A549 (cell line): ENCODE measurements at regions not wholly inside any gene's neighbourhood (a gene's known extent, or its start where the extent isn't known, plus 50 kb on each side); places are given as distances from the start of the nearest gene placed in this dataset.

Experiments used
- ATAC-seq, 2 experiments: fragments of 200-7000 bp in 1 of 2; fragments of >200 bp in 1 of 2; cut with Nextera tagmentation in 1 of 2; cut with Tn5 transposase in 1 of 2; 3 replicates each; pipeline versions ENCODE4 v1.8.0 to v1.9.1; 2018 to 2020; ENCODE audit warnings: mild to moderate bottlenecking in 1 of 2, moderate library complexity in 1 of 2
- CTCF ChIA-PET: fragments of 300-600 bp; sonication (Branson Sonifier 250); formaldehyde crosslinking; extraction: SDS; loops from one replicate; lab custom pipeline; 2021; ENCODE audit warnings: antibody characterized with exemption, inconsistent platforms; lab: Yijun Ruan, JAX
- POLR2A ChIA-PET: fragments of 350-600 bp; formaldehyde crosslinking; extraction: SDS; loops from one replicate; lab custom pipeline; 2021; ENCODE audit warnings: antibody characterized with exemption, inconsistent platforms; lab: Yijun Ruan, JAX
- DNase-seq, 2 experiments: peaks; one replicate each; pipeline versions ENCODE4 v3.0.0 to v3.0.0-alpha.2; 2011 to 2016; ENCODE audit warnings: low read depth in 1 of 2, low spot score in 1 of 2
- FAIRE-seq: peaks from 2 replicates; lab custom pipeline; 2011; peaks lifted over from hg19 to GRCh38; lab: Jason Lieb, UNC
- H3K27ac ChIP-seq, 2 experiments: fragments of >200 bp; sonication (Bioruptor Twin); formaldehyde crosslinking; 3 replicates each; pipeline ENCODE4 v1.5.1; 2016 to 2017
- H3K4me1 ChIP-seq: fragments of >200 bp; sonication (Bioruptor Twin); formaldehyde crosslinking; 3 replicates; pipeline ENCODE4 v1.6.1; 2016
- H3K4me2 ChIP-seq: fragments of >200 bp; sonication (Bioruptor Twin); formaldehyde crosslinking; 3 replicates; pipeline ENCODE4 v1.6.1; 2016
- H3K4me3 ChIP-seq: fragments of >200 bp; sonication (Bioruptor Twin); formaldehyde crosslinking; 3 replicates; pipeline ENCODE4 v1.5.1; 2016
- H3K9me3 ChIP-seq: fragments of >200 bp; sonication (Bioruptor Twin); formaldehyde crosslinking; 3 replicates; pipeline ENCODE4 v1.6.1; 2016
- CBX8 ChIP-seq: fragments of 200-600 bp; sonication (generic); IDR thresholded peaks from 2 replicates; pipeline ENCODE4 v1.6.1; 2016
- CEBPB ChIP-seq, 2 experiments: fragments of >200 bp in 1 of 2; sonication (Bioruptor Twin) in 1 of 2; formaldehyde crosslinking in 1 of 2; IDR thresholded peaks; 2 replicates each; pipeline ENCODE4 v1.6.1; 2012 to 2016
- KDM1A ChIP-seq: fragments of 200-600 bp; sonication (generic); IDR thresholded peaks from 2 replicates; pipeline ENCODE4 v1.6.1; 2016; ENCODE audit warnings: low read depth, mild to moderate bottlenecking
- KDM5A ChIP-seq: fragments of 200-600 bp; sonication (generic); IDR thresholded peaks from 2 replicates; pipeline ENCODE4 v1.6.1; 2016; ENCODE audit warnings: antibody characterized with exemption, mild to moderate bottlenecking
- MYC ChIP-seq: IDR thresholded peaks from 2 replicates; pipeline ENCODE4 v1.6.1; 2012; ENCODE audit warnings: mild to moderate bottlenecking, inconsistent platforms, low read length, improper control_type of control experiment, borderline replicate concordance
- NR3C1 ChIP-seq: fragments of >200 bp; sonication (Bioruptor Twin); formaldehyde crosslinking; IDR thresholded peaks from 3 replicates; pipeline ENCODE4 v1.6.1; 2017
- PHF8 ChIP-seq: fragments of 200-600 bp; sonication (generic); IDR thresholded peaks from 2 replicates; pipeline ENCODE4 v1.6.1; 2016; ENCODE audit warnings: low read depth, mild to moderate bottlenecking, antibody characterized with exemption, moderate library complexity, borderline replicate concordance
- RAD21 ChIP-seq, 2 experiments: fragments of >200 bp in 1 of 2; sonication (Bioruptor Twin) in 1 of 2; formaldehyde crosslinking in 1 of 2; IDR thresholded peaks in 1 of 2; conservative IDR thresholded peaks in 1 of 2; 2 replicates in 1 of 2; 3 replicates in 1 of 2; pipeline ENCODE4 v1.6.1; 2012 to 2018; ENCODE audit warnings: inconsistent platforms in 1 of 2
- RARB ChIP-seq: fragments of 250-450 bp; sonication (Bioruptor Pico); IDR thresholded peaks from 2 replicates; pipeline ENCODE4 v1.8.0; 2021; ENCODE audit warnings: mild to moderate bottlenecking, moderate library complexity
- RFX5 ChIP-seq: fragments of 450-650 bp; IDR thresholded peaks from 2 replicates; pipeline ENCODE4 v1.7.1; 2014; ENCODE audit warnings: antibody characterized with exemption, mild to moderate bottlenecking, moderate library complexity
- RNF2 ChIP-seq: fragments of 200-600 bp; sonication (generic); IDR thresholded peaks from 2 replicates; pipeline ENCODE4 v1.6.1; 2016; ENCODE audit warnings: low read depth, mild to moderate bottlenecking, antibody characterized with exemption, moderate library complexity, borderline replicate concordance
- SMC3 ChIP-seq: fragments of >200 bp; sonication (Bioruptor Twin); formaldehyde crosslinking; IDR thresholded peaks from 3 replicates; pipeline ENCODE4 v1.6.1; 2018; ENCODE audit warnings: inconsistent platforms
- ZNF302 ChIP-seq: fragments of 250-450 bp; sonication (Bioruptor Pico); IDR thresholded peaks from 2 replicates; pipeline ENCODE4 v1.9.0; 2021; ENCODE audit warnings: inconsistent platforms, mild to moderate bottlenecking, moderate library complexity
- WGBS: methylation state at CpG from one replicate; pipeline ENCODE4 v1.1.6; 2017; ENCODE audit errors: missing lambda C conversion rate; 5-methylcytosine and 5-hydroxymethylcytosine counted together
- TF ChIP-seq, protein P1 (sequence below): IDR thresholded peaks from 2 replicates; pipeline ENCODE4 v1.6.1; 2012
- TF ChIP-seq, protein P2 (sequence below): fragments of 150-350 bp; IDR thresholded peaks from 2 replicates; pipeline ENCODE4 v1.6.1; 2014; ENCODE audit warnings: low read depth, mild to moderate bottlenecking, low read length
- TF ChIP-seq, protein P3 (sequence below): fragments of 250-450 bp; sonication (Bioruptor Pico); IDR thresholded peaks from 2 replicates; pipeline ENCODE4 v1.5.0; 2020; ENCODE audit warnings: low read depth, mild to moderate bottlenecking, moderate library complexity
- TF ChIP-seq, protein P4 (sequence below): fragments of >200 bp; sonication (Bioruptor Twin); formaldehyde crosslinking; IDR thresholded peaks from 3 replicates; pipeline ENCODE4 v1.5.1; 2016
- TF ChIP-seq, protein P5 (sequence below): fragments of 200-600 bp; sonication (generic); IDR thresholded peaks from 2 replicates; pipeline ENCODE4 v1.6.1; 2016; ENCODE audit warnings: antibody characterized with exemption, mild to moderate bottlenecking, moderate library complexity

DNA sequence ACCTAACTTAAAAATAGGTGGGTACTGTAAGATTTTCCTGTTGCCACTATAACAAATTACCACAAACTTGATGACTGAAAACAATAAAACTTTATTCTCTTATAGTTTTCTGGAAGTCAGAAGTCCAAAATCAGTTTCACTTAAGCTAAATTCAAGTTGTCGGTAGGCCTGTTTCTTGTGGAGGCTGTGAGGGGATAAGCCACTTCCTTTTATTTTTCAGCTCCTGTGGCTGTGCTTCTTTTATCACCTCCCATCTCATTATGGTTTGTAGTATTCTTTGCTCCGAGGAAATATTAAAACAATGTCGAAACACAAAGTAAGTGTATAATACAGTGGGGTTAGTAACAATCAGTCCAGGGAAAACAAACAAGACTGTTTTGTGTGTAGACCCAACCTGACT, 610.5 kb upstream of the TECRL start:
- no peak for ATAC-seq
- CTCF ChIA-PET: interaction anchor here (0.6 kb wide), 1 partner anchor 348 kb away, joined by 3 read pairs; no protein-coding TSS in a partner anchor
- Histone ChIP-seq H3K27ac (no peak overlapping the region), H3K9me3 (no peaks in the 10 kb centered on the region), H3K4me1 (no peaks in the 10 kb centered on the region), H3K4me2 (no peak overlapping the region), H3K4me3 (no peak overlapping the region)
- FAIRE-seq: no peak
- TF ChIP-seq KDM1A (no peak), RARB (CRISPR knock-in tag) (no peak), CBX8 (no peak), CEBPB (IDR thresholded peaks at IDR 0.05) (no peak), KDM5A (no peak), PHF8 (no peak), MYC (no peak), RFX5 (no peak), NR3C1 (no peak)
- TF ChIP-seq, protein P1, sequence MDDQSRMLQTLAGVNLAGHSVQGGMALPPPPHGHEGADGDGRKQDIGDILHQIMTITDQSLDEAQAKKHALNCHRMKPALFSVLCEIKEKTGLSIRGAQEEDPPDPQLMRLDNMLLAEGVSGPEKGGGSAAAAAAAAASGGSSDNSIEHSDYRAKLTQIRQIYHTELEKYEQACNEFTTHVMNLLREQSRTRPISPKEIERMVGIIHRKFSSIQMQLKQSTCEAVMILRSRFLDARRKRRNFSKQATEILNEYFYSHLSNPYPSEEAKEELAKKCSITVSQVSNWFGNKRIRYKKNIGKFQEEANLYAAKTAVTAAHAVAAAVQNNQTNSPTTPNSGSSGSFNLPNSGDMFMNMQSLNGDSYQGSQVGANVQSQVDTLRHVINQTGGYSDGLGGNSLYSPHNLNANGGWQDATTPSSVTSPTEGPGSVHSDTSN: no peak
- TF ChIP-seq, protein P2, sequence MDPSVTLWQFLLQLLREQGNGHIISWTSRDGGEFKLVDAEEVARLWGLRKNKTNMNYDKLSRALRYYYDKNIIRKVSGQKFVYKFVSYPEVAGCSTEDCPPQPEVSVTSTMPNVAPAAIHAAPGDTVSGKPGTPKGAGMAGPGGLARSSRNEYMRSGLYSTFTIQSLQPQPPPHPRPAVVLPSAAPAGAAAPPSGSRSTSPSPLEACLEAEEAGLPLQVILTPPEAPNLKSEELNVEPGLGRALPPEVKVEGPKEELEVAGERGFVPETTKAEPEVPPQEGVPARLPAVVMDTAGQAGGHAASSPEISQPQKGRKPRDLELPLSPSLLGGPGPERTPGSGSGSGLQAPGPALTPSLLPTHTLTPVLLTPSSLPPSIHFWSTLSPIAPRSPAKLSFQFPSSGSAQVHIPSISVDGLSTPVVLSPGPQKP: no peak
- no peak for DNase-seq
- POLR2A ChIA-PET: no interaction called here
- 54% methylated on average over 3 of the region's 3 CpGs for WGBS

DNA sequence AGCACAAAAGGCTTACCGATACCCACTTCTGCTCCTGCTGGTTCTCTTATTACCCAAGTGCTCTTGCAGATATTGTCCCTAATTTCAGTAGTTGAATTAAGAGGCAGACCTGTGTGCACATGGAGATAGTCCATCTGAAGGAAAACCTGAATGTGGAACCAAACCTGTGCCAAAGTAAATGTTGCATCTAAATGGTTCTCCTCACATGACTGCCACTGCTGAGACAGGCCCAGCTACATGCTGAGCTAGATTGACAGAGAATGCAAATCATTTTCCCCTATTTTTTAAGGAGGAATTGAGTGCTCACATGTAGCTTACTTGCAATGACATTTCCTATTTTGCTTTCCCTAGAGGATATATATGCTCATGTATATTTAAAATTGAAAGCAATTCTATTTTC, 609.1 kb upstream of the TECRL start:
- 100% methylated on average over 1 of the region's 1 CpG for WGBS
- Histone ChIP-seq H3K4me2 (no peak overlapping the region), H3K4me3 (no peak overlapping the region), H3K4me1 (no peaks in the 10 kb centered on the region), H3K9me3 (no peaks in the 10 kb centered on the region), H3K27ac (no peak overlapping the region)
- DNase-seq (no peak), FAIRE-seq (no peak), ATAC-seq (no peak)
- no peak for TF ChIP-seq MYC
- TF ChIP-seq, protein P3, sequence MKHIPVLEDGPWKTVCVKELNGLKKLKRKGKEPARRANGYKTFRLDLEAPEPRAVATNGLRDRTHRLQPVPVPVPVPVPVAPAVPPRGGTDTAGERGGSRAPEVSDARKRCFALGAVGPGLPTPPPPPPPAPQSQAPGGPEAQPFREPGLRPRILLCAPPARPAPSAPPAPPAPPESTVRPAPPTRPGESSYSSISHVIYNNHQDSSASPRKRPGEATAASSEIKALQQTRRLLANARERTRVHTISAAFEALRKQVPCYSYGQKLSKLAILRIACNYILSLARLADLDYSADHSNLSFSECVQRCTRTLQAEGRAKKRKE (CRISPR knock-in tag): no peak
- POLR2A ChIA-PET: no interaction called here
- CTCF ChIA-PET: no interaction called here

DNA sequence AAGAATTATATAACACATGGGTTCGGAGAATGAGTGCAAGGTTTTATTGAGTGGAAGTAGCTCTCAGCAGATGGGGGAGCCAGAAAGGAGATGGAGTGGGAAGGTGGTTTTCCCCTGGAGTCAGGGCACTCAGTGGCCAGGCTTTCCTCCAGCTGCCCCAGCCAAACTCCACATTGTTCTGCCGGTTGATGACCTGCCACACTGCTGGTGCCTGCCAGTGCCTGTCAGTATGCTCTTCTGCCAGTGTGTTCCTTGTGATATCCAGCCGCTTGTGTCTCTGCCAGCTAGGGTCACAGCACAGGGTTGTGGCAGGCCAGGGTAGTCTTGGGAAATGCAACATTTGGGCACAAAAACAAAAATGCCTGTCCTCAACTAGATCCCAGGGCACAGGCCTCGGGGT, 604.8 kb upstream of the TECRL start:
- WGBS: 22% methylated on average over 3 of the region's 4 CpGs
- ChIA-PET POLR2A (no interaction called here), CTCF (interaction anchor here (0.6 kb wide), 1 partner anchor 1852 kb away, joined by 3 read pairs; no protein-coding TSS in a partner anchor)
- no peak for DNase-seq
- FAIRE-seq: no peak
- Histone ChIP-seq H3K4me1 (no peaks in the 10 kb centered on the region), H3K4me2 (no peak overlapping the region), H3K9me3 (no peaks in the 10 kb centered on the region), H3K27ac (no peak overlapping the region), H3K4me3 (no peak overlapping the region)
- ATAC-seq: no peak
- TF ChIP-seq RARB (CRISPR knock-in tag): no peak

DNA sequence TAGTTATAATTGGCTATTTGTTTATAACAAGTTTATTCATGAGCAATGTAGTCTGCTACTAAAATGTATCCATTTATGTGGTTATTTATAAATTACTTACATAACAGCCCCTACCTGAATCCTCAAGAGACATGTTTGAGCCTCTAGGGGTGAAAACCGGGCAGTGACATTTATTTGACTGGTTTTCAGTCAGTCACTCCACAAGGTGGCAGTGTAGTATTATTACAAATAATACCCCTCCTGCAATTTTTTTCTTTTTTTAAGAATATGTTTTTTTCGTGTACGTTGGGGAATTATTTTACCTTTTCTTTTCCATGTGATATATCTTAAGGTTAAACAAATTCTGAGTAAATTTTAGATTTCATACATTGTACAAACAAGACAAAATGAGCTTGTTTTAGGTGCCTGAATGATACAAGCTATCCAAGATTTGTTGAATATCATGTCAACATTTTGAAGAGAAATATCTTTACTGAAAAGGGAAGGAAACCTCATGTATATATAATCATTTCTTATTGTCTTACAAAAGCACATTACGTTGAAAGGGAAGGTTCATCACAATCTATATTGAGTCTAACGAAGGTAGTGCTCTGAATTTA, 598.7 kb upstream of the TECRL start:
- ChIA-PET POLR2A (no interaction called here), CTCF (no interaction called here)
- TF ChIP-seq RAD21 (conservative IDR thresholded peaks at IDR 0.05 in 1 of 2, IDR thresholded peaks at IDR 0.05 in 1 of 2) (peak; percentile 51 to 58; a peak in 4 of 5 replicates), RNF2 (no peak), ZNF302 (CRISPR knock-in tag) (no peak), SMC3 (peak; percentile 27; the same call in 1 of the 3 replicates)
- TF ChIP-seq, protein P4, sequence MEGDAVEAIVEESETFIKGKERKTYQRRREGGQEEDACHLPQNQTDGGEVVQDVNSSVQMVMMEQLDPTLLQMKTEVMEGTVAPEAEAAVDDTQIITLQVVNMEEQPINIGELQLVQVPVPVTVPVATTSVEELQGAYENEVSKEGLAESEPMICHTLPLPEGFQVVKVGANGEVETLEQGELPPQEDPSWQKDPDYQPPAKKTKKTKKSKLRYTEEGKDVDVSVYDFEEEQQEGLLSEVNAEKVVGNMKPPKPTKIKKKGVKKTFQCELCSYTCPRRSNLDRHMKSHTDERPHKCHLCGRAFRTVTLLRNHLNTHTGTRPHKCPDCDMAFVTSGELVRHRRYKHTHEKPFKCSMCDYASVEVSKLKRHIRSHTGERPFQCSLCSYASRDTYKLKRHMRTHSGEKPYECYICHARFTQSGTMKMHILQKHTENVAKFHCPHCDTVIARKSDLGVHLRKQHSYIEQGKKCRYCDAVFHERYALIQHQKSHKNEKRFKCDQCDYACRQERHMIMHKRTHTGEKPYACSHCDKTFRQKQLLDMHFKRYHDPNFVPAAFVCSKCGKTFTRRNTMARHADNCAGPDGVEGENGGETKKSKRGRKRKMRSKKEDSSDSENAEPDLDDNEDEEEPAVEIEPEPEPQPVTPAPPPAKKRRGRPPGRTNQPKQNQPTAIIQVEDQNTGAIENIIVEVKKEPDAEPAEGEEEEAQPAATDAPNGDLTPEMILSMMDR: peak; percentile 36
- TF ChIP-seq, protein P5, sequence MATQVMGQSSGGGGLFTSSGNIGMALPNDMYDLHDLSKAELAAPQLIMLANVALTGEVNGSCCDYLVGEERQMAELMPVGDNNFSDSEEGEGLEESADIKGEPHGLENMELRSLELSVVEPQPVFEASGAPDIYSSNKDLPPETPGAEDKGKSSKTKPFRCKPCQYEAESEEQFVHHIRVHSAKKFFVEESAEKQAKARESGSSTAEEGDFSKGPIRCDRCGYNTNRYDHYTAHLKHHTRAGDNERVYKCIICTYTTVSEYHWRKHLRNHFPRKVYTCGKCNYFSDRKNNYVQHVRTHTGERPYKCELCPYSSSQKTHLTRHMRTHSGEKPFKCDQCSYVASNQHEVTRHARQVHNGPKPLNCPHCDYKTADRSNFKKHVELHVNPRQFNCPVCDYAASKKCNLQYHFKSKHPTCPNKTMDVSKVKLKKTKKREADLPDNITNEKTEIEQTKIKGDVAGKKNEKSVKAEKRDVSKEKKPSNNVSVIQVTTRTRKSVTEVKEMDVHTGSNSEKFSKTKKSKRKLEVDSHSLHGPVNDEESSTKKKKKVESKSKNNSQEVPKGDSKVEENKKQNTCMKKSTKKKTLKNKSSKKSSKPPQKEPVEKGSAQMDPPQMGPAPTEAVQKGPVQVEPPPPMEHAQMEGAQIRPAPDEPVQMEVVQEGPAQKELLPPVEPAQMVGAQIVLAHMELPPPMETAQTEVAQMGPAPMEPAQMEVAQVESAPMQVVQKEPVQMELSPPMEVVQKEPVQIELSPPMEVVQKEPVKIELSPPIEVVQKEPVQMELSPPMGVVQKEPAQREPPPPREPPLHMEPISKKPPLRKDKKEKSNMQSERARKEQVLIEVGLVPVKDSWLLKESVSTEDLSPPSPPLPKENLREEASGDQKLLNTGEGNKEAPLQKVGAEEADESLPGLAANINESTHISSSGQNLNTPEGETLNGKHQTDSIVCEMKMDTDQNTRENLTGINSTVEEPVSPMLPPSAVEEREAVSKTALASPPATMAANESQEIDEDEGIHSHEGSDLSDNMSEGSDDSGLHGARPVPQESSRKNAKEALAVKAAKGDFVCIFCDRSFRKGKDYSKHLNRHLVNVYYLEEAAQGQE: no peak
- FAIRE-seq (no peak), DNase-seq (peak; percentile 2 to 49), ATAC-seq (no peak)
- Histone ChIP-seq H3K9me3 (no peaks in the 10 kb centered on the region), H3K4me2 (no peak overlapping the region), H3K4me3 (no peak overlapping the region), H3K4me1 (no peaks in the 10 kb centered on the region), H3K27ac (no peak overlapping the region)
- WGBS: 39% methylated on average over 5 of the region's 5 CpGs
